ENCODE measurements at regions not wholly inside any gene's neighbourhood (a gene's known extent, or its start where the extent isn't known, plus 50 kb on each side); places are given as distances from the start of the nearest gene placed in this dataset.

GRCh38 chr14:37791384-37792036, 196.1 kb downstream of the TTC6 start:
- no peak for TF ChIP-seq CTCF (IDR thresholded peaks at IDR 0.05)
- H3K9me3 ChIP-seq = no peaks in the 10 kb centered on the region
- H3K4me1 ChIP-seq = no peaks in the 10 kb centered on the region
- H3K36me3 ChIP-seq = no peaks in the 10 kb centered on the region
- no peak for DNase-seq (ENCODE audit: low spot score in 2 of 2)
- intact Hi-C loops (cut with DNase I) = no loop called here
- no peaks in the 10 kb centered on the region for H3K27me3 ChIP-seq
- no peak overlapping the region for H3K27ac ChIP-seq
- no peak overlapping the region for H3K4me3 ChIP-seq

- H3K9me3 ChIP-seq = no peaks in the 10 kb centered on the region
- H3K36me3 ChIP-seq = no peaks in the 10 kb centered on the region
- H3K27me3 ChIP-seq = no peaks in the 10 kb centered on the region
- intact Hi-C loops (cut with DNase I) = no loop called here
- H3K4me1 ChIP-seq = no peaks in the 10 kb centered on the region
- no peak for DNase-seq (ENCODE audit: low spot score in 2 of 2)
- TF ChIP-seq CTCF (IDR thresholded peaks at IDR 0.05) = no peak
- no peak overlapping the region for H3K4me3 ChIP-seq
- H3K27ac ChIP-seq = no peak overlapping the region
Measured at GRCh38 chr14:37792124-37792523, 196.7 kb downstream of the TTC6 start.

- H3K4me1 ChIP-seq = no peaks in the 10 kb centered on the region
- H3K4me3 ChIP-seq = no peak overlapping the region
- intact Hi-C loops (cut with DNase I) = no loop called here
- no peaks in the 10 kb centered on the region for H3K36me3 ChIP-seq
- DNase-seq (ENCODE audit: low spot score in 2 of 2) = no peak
- no peaks in the 10 kb centered on the region for H3K9me3 ChIP-seq
- no peak overlapping the region for H3K27ac ChIP-seq
- no peaks in the 10 kb centered on the region for H3K27me3 ChIP-seq
- TF ChIP-seq CTCF (IDR thresholded peaks at IDR 0.05) = no peak
Measured at GRCh38 chr14:37796703-37797416, 201.4 kb downstream of the TTC6 start.

- TF ChIP-seq CTCF (IDR thresholded peaks at IDR 0.05) = no peak
- no peak for DNase-seq (ENCODE audit: low spot score in 2 of 2)
- H3K27me3 ChIP-seq = no peaks in the 10 kb centered on the region
- H3K36me3 ChIP-seq = no peaks in the 10 kb centered on the region
- H3K27ac ChIP-seq = no peak overlapping the region
- H3K4me3 ChIP-seq = no peak overlapping the region
- H3K4me1 ChIP-seq = no peaks in the 10 kb centered on the region
- intact Hi-C loops (cut with DNase I) = no loop called here
- no peaks in the 10 kb centered on the region for H3K9me3 ChIP-seq
Measured at GRCh38 chr14:37797675-37798074, 202.2 kb downstream of the TTC6 start.

DNA sequence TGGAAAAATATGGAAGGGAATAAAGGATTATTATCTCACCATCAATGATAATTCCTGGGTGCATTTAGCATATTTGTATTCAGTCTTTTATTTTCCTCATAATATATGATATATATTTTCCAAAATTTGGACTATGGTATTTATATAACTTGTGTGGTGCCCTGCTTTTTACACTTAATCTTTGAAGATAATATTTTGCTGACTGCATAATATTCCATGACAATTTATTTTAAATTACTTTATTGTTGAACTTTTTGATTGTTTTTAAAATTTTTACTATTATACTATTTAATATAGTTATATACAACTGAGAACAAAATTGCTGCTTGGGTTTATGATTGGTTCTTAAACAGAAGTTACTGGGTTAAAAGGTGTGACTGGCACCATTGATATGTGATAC, 212.3 kb downstream of the TTC6 start:
- intact Hi-C loops (cut with DNase I) = no loop called here
- Histone ChIP-seq H3K4me3 (no peak overlapping the region), H3K27me3 (no peaks in the 10 kb centered on the region), H3K36me3 (no peaks in the 10 kb centered on the region), H3K9me3 (no peaks in the 10 kb centered on the region), H3K4me1 (no peaks in the 10 kb centered on the region), H3K27ac (no peak overlapping the region)
- no peak for DNase-seq (ENCODE audit: low spot score in 2 of 2)
- TF ChIP-seq CTCF (IDR thresholded peaks at IDR 0.05) = no peak
